DMS153 treated with DMSO at 0.1 percent for 48 hours (cell line): ENCODE measurements at regions not wholly inside any gene's neighbourhood (a gene's known extent, or its start where the extent isn't known, plus 50 kb on each side); places are given as distances from the start of the nearest gene placed in this dataset.

Experiments
- DNase-seq: peaks from one replicate; lab custom pipeline; 2025; ENCODE audit not compliant: unreplicated experiment; lab: John Stamatoyannopoulos, UW

GRCh38 chr9:82295181-82295580 lies 306.6 kb downstream of the SPATA31D1 start:
- no peak for DNase-seq

DNA sequence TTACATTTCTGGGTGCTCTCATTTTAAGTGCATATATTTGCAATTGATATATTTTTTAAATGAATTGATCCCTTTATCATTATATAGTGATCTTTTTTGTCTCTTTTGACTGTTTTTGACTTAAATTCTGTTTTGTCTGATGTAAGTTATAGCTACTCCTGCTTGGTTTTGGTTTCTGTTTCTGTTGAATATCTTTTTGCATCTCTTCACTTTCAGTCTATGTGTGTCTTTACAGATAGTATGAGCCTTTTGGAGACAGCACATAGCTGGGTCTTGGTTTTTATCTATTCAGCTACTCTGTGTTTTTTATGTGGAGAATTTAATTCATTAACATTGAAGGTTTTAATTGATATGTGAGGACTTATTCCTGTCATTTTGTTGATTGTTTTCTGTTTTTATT lies 311.3 kb downstream of the SPATA31D1 start:
- DNase-seq, result no peak

DNA sequence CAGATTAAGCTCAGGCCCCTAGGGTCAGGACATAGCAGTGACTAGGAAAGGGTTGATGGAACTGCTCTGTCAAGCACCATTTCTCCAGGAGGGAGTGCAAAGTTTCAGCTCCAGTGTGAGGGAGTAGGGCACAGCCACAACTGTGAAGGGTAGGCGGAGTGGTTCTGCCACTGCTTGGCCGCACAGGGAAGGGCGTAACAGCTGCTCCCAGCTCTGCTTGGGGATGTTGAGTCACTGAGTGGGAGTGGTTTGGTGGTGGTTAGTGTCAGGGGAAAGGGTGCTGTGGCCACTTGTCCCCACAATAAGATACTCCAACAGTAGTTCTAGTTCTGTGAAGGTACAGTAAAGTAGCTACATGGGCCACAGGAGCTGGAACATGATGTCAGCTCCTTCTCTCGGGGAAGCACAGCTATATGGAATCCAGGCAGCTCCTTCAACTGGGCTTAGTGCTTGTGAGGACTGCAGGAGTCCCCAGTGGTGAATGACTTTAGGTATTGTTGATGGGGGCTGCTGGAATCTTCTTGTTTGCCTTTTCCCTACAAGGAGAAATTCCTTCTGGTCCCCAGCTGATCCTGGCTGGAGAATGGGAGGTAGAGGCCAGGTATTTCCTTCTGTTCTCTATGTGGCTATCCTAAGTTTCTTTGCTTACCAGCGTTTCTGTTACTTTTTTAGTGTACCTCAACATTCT lies 314.5 kb downstream of the SPATA31D1 start:
- DNase-seq, result no peak

GRCh38 chr9:82308836-82309235 lies 320.3 kb downstream of the SPATA31D1 start:
- DNase-seq, result no peak

GRCh38 chr9:82313697-82314096 lies 325.1 kb downstream of the SPATA31D1 start:
- DNase-seq, result no peak

DNA sequence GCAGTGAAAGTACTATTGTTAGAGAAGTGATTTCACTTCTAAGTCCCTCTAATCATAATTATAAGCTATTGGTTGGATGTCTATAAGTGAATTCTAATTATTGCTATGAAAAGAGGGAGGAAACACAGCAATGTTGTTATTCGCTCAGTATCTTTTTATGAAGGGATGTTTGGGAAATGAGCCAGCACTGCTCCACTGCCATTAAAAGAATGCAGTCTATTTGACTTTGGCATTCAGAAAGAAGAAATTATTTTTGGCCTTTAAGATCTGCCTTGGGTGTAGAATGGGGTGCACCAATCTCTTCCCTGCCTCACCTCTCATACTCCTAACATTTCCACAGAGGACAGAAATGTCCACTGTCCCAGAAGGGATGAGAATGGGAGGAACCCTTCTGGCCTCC lies 332.0 kb downstream of the SPATA31D1 start:
- DNase-seq, result no peak

- DNase-seq, result no peak
These were observed 337.3 kb downstream of the SPATA31D1 start for GRCh38 chr9:82325907-82326306.

DNA sequence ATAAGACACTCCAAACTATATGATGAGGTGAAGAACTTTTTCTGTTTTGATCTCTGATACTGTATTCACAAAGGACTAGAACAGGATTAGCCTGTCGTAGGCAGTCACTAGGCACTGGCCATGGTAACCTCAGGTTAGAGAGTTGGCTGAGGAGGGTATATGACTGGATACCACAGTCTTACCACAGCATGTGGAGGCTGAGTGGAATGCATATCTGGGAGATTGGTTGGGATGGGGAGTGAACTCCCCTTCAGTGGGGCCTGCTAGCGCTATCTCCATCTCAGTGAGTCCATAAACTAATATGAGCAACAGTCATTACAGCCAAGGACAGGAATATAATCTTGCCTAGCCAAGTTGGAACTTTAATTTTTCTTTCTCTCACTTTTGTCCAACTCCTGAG lies 339.1 kb downstream of the SPATA31D1 start:
- no peak for DNase-seq

- DNase-seq, result no peak
These were observed 342.5 kb downstream of the SPATA31D1 start for GRCh38 chr9:82331079-82331478.

DNA sequence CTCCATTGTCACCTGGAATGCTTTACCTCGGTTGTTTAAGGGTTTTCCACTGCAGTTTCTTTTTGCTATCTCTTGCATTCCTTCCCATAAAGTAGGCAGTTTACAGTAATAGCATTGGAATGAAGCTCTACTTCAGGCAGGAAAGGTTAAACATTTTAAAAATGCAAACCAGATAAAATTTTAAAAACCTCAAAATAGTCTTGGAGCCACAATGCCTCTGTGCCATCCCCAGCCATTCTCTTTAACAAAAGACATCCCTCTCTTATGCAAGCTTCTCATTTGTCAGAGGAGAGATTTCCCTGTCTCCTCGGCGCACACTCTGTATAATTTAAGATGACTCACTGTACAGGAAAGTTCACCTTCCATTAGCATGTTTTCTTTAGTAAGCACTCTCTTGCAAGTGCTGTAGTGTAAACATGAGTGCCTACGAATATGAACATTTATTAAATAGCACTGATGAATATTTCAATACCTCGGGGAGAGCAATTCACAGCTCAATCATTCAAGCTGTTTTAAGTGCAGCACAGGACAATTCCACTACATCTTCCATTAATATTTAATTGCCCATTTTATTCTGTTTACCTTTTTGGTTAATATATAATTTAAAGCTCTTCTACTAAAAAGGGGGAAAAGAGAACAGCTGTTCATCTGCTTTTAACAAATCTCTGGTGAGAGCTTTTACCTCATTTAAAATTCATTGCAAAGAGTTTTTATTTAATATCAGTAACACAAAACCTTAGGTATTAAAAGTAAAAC lies 343.6 kb downstream of the SPATA31D1 start:
- peak; percentile 59 for DNase-seq

DNA sequence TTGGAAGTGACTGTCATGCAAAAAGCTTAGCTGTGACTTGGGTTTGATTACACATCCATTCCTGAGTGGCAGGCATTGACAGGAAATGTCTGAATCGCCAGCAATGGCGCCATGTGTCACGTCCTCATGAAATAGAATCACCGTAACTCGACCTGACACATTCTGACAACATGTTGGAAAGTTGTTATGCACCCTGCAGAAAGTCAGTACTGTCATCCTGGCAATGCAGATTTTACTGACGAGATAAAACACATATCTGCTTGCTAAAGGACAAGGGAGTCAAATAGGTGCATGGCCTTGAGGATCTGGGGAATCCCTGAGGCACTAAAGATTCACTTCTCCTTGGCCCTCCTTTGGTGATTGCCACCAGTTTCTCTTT lies 344.2 kb downstream of the SPATA31D1 start:
- DNase-seq, result peak; percentile 59

DNA sequence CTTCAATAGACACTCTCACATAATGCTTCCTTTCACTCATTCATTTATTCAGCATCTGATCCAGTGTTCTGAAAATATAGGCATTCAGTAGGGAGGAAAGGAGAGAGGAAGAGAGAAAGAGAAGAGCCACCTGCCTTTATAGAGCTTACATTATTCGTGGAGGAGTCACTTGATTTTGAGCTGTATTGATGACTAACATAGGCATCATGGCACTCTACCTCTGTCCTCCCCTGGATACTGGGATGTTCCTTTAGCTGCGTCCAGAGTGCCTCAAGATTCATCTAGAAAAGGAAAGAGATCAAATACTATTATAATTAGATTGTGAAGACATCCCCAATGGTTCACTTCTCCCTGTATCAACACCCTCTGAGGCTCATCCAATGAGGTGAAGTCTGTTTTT lies 345.1 kb downstream of the SPATA31D1 start:
- DNase-seq, result no peak

DNA sequence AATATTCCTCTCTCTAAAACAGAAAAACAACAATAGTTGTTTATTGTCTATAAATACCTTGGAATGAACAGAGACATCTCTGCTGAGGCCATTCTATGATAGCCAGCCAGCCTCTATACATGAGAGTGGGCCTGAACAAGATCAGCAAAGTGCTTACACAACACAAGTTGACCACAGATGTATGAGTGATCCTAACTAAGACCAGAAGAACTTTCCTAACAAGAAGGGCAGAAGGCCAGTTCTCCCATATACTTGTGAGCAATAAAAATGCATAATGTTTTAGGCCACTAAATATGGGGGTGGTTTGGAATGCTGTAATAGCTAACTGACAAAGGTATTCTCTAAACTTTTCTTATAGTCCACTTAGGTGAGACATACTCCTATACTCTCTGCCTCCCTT lies 345.7 kb downstream of the SPATA31D1 start:
- DNase-seq, result no peak

GRCh38 chr9:82337351-82337750 lies 348.8 kb downstream of the SPATA31D1 start:
- DNase-seq, result no peak

DNA sequence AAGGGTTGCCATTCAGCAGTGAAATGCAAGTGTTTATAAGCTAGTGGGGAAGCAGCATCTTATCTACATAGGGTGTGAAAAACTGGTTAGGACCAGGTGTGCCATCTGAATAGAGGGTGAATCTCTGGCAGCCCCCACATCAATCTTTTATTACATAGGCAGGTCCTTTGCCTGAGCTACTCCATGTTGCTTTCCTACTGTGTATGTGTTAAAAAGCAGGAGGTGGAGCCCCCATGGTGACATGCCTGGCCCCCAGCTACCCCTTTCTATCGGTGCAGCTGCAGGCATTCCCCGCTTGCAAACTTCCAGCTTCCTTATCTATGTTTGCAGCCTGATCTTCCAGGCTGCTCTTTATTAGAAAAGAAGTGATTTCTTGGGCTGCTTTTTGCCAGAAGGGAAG lies 353.5 kb downstream of the SPATA31D1 start:
- no peak for DNase-seq

DNA sequence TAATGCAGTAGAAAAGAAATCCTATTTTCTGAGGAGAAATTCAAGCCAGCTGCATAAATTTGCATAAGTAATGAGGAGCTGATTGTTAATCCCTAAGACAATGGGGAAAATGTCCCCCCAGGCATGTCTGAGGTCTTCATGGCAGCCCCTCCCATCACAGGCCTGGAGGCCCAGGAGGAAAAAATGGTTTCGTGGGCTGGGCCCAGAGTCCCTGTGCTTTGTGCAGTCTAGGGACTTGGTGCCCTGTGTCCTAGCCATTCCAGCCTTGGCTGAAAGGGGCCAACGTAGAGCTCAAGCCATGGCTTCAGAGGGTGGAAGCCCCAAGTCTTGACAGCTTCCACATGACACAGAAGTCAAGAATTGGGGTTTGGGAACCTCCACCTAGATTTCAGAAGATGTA lies 357.5 kb downstream of the SPATA31D1 start:
- no peak for DNase-seq

DNA sequence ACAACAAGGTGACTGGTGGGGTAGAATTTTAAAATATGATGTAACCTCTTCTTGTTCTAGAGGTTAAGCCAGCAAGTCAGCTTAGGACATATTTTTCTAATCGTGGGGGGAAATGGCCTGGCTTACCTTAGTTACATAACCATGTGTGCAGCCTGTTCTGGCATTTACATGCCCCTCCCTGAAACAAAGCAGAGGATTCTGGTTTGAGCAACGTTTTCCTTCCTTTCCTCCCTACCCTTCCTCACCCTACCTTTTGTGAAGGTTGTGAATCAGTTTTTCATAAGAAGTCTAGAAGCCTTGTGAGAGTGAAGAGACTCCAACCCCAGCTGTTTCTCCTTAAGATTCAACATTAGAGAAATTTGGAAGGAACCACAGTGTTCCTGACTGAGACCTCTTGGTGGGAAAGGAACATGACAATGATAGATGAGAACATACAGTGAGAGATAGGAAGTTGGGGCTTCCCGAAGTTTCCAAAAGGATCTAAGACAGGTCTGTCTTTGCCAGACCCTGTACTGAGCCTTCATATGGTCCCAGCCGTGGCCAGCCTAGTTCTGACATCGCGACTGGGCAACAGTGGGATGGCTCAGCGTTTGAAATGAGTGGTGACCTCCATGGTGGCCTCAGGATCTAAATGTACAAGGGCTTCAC lies 365.2 kb downstream of the SPATA31D1 start:
- no peak for DNase-seq

- DNase-seq, result no peak
These were observed 365.7 kb downstream of the SPATA31D1 start for GRCh38 chr9:82354279-82354659.

DNA sequence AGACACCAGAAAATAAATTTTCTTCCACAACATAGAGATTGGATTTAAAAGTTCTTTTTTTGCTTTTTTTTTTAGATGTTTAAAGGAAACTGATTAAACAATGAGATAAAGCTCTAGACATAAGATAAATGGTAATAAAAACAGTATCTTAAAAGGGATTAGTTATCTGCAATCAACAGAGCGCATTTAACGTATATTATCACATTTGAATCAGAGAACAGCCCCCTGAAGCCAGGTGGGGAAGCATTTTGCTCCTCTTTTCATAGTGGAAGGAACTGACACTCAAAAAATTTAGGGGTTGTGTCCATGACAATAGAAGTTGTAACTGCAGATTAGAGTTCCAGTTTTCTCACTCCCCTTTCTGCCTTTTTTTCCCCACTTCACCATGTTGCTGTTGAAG lies 367.6 kb downstream of the SPATA31D1 start:
- DNase-seq, result no peak

GRCh38 chr9:82356871-82357270 lies 368.3 kb downstream of the SPATA31D1 start:
- DNase-seq, result no peak

DNA sequence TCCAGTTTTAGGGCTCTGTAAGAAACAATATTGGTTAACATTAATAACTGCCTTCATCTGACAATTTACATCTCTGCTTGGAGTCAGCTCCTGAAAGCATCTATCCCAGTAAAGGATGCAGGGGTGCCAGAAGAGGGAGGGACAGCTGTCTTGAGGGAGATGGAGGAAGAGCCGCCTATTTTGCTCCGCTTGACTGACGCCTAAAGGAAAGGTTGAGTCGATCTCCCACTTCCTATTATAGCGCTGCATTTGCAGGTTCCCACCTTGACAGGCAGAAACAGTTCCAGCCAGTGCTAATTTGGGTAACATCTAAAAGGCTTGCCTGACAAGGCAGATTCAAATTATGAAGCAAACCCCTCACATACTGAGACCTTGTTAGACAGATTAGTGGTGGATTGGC lies 374.6 kb downstream of the SPATA31D1 start:
- DNase-seq, result no peak

- no peak for DNase-seq
These were observed 375.1 kb downstream of the SPATA31D1 start for GRCh38 chr9:82363682-82364081.
